SK-N-SH treated with all-trans-retinoic acid at 6 μM for 48 hours (cell line): ENCODE measurements at regions not wholly inside any gene's neighbourhood (a gene's known extent, or its start where the extent isn't known, plus 50 kb on each side); places are given as distances from the start of the nearest gene placed in this dataset.

Experiments
- CSDC2 ChIP-seq: fragments of 250-450 bp; sonication (Bioruptor Pico); IDR thresholded peaks from 2 replicates; pipeline ENCODE4 v1.5.0; 2020; ENCODE audit warnings: mild to moderate bottlenecking, moderate library complexity
- PATZ1 ChIP-seq: fragments of 250-450 bp; sonication (Bioruptor Pico); IDR thresholded peaks from 2 replicates; pipeline ENCODE4 v1.8.0; 2020; ENCODE audit warnings: mild to moderate bottlenecking, moderate library complexity, borderline replicate concordance
- TCF4 ChIP-seq: fragments of 250-450 bp; sonication (Bioruptor Pico); IDR thresholded peaks from 2 replicates; pipeline ENCODE4 v1.8.0; 2021; ENCODE audit warnings: mild to moderate bottlenecking, moderate library complexity, borderline replicate concordance
- ZFP3 ChIP-seq: fragments of 250-450 bp; sonication (Bioruptor Pico); IDR thresholded peaks from 2 replicates; pipeline ENCODE4 v1.5.0; 2020; ENCODE audit warnings: mild to moderate bottlenecking, moderate library complexity
- ZFP30 ChIP-seq: fragments of 450-650 bp; formaldehyde crosslinking; IDR thresholded peaks from 2 replicates; pipeline ENCODE4 v1.5.0; 2022; ENCODE audit warnings: mild to moderate bottlenecking, moderate library complexity

GRCh38 chr20:8995761-8996160, 73.1 kb upstream of the PLCB4 start:
- no peak for TF ChIP-seq CSDC2 (CRISPR knock-in tag)
- no peak for TF ChIP-seq TCF4 (CRISPR knock-in tag)
- TF ChIP-seq ZFP30 (CRISPR knock-in tag) = no peak
- no peak for TF ChIP-seq ZFP3 (CRISPR knock-in tag)
- TF ChIP-seq PATZ1 (CRISPR knock-in tag) = no peak
